Endothelial cell (in vitro differentiated cells): ENCODE measurements at regions not wholly inside any gene's neighbourhood (a gene's known extent, or its start where the extent isn't known, plus 50 kb on each side); places are given as distances from the start of the nearest gene placed in this dataset.

ENCODE experiments used
- DNase-seq: peaks from one replicate; pipeline ENCODE4 v3.0.0; 2021; ENCODE audit warnings: low spot score
- H3K27ac Mint-ChIP-seq: one replicate; pipeline ENCODE4 v1.8.0; 2021; ENCODE audit warnings: mixed read lengths, inconsistent platforms; ENCODE audit not compliant: unreplicated experiment
- H3K27me3 Mint-ChIP-seq: one replicate; pipeline ENCODE4 v1.8.0; 2021; ENCODE audit warnings: mild to moderate bottlenecking, moderate library complexity, mixed read lengths, inconsistent platforms; ENCODE audit not compliant: unreplicated experiment
- H3K36me3 Mint-ChIP-seq: one replicate; pipeline ENCODE4 v1.8.0; 2021; ENCODE audit warnings: mild to moderate bottlenecking, low read depth, mixed read lengths, inconsistent platforms; ENCODE audit not compliant: unreplicated experiment
- H3K4me1 Mint-ChIP-seq: one replicate; pipeline ENCODE4 v1.8.0; 2021; ENCODE audit warnings: mild to moderate bottlenecking, mixed read lengths, inconsistent platforms; ENCODE audit not compliant: unreplicated experiment
- H3K4me3 Mint-ChIP-seq: one replicate; pipeline ENCODE4 v1.8.0; 2021; ENCODE audit warnings: mild to moderate bottlenecking, mixed read lengths, inconsistent platforms; ENCODE audit not compliant: unreplicated experiment
- H3K9me3 Mint-ChIP-seq: one replicate; pipeline ENCODE4 v1.8.0; 2021; ENCODE audit warnings: mixed read lengths, inconsistent platforms; ENCODE audit not compliant: unreplicated experiment
- CTCF ChIP-seq: fragments of 200-600 bp; sonication (generic); IDR thresholded peaks from one replicate; pipeline ENCODE4 v1.5.0; 2021; ENCODE audit warnings: antibody characterized with exemption; ENCODE audit not compliant: unreplicated experiment

GRCh38 chr4:82268826-82269193, 105.0 kb downstream of the HNRNPD start:
- no peaks in the 10 kb centered on the region for H3K9me3 Mint-ChIP-seq
- no peak overlapping the region for H3K4me3 Mint-ChIP-seq
- no peaks in the 10 kb centered on the region for H3K36me3 Mint-ChIP-seq
- H3K27ac Mint-ChIP-seq: peak overlapping the region; percentile 83
- peaks cover 12% of the 10 kb centered on the region for H3K4me1 Mint-ChIP-seq
- no peak for TF ChIP-seq CTCF
- no peaks in the 10 kb centered on the region for H3K27me3 Mint-ChIP-seq
- DNase-seq: no peak

GRCh38 chr4:82268050-82268825, 105.6 kb downstream of the HNRNPD start:
- H3K4me3 Mint-ChIP-seq: peak overlapping the region; percentile 3
- H3K9me3 Mint-ChIP-seq: peaks cover 3% of the 10 kb centered on the region
- H3K4me1 Mint-ChIP-seq: peaks cover 12% of the 10 kb centered on the region
- TF ChIP-seq CTCF: peak; percentile 45
- peak; percentile 40 for DNase-seq
- H3K36me3 Mint-ChIP-seq: no peaks in the 10 kb centered on the region
- H3K27me3 Mint-ChIP-seq: no peaks in the 10 kb centered on the region
- peak overlapping the region; percentile 83 for H3K27ac Mint-ChIP-seq

- Mint-ChIP-seq H3K36me3 (no peaks in the 10 kb centered on the region), H3K27me3 (no peaks in the 10 kb centered on the region), H3K27ac (no peak overlapping the region), H3K4me1 (peaks cover 12% of the 10 kb centered on the region), H3K4me3 (no peak overlapping the region), H3K9me3 (peaks cover 4% of the 10 kb centered on the region)
- DNase-seq: no peak
- no peak for TF ChIP-seq CTCF
Observed at GRCh38 chr4:82267506-82267905, 106.3 kb downstream of the HNRNPD start.

GRCh38 chr4:82266345-82266744, 107.4 kb downstream of the HNRNPD start:
- H3K36me3 Mint-ChIP-seq: no peaks in the 10 kb centered on the region
- peaks cover 12% of the 10 kb centered on the region for H3K4me1 Mint-ChIP-seq
- H3K4me3 Mint-ChIP-seq: no peak overlapping the region
- peaks cover 4% of the 10 kb centered on the region for H3K9me3 Mint-ChIP-seq
- TF ChIP-seq CTCF: no peak
- no peak for DNase-seq
- H3K27ac Mint-ChIP-seq: no peak overlapping the region
- H3K27me3 Mint-ChIP-seq: no peaks in the 10 kb centered on the region

GRCh38 chr4:82261084-82261483, 112.7 kb downstream of the HNRNPD start:
- H3K4me3 Mint-ChIP-seq: no peak overlapping the region
- H3K36me3 Mint-ChIP-seq: no peaks in the 10 kb centered on the region
- no peak overlapping the region for H3K27ac Mint-ChIP-seq
- TF ChIP-seq CTCF: no peak
- no peak for DNase-seq
- no peaks in the 10 kb centered on the region for H3K27me3 Mint-ChIP-seq
- peaks cover 4% of the 10 kb centered on the region for H3K9me3 Mint-ChIP-seq
- no peaks in the 10 kb centered on the region for H3K4me1 Mint-ChIP-seq
